ENCODE measurements at regions not wholly inside any gene's neighbourhood (a gene's known extent, or its start where the extent isn't known, plus 50 kb on each side); places are given as distances from the start of the nearest gene placed in this dataset.
"Not testable (repeated sequence)": the region's sequence is repeated elsewhere in the genome, so short reads cannot be mapped to it uniquely, and the experiment has no call there.

DNA sequence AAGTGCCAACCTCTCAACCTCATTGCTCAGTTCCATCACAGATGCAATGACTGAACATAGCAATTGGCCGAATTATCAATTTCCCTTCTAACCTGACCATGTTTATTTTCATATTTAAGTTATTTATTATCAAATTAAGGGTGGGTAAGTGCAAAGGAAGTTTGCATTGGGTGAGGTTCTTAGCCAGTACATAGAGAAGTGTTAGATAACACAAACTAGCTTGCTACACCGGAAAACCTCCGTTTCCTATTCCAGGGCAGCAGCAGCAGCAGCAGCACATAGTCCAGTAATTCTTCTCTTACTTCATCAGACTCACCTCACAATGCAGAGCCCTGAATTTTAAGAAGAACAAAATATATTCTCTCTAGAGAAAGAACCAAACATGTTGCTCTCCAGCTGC is 200.5 kb upstream of the OR4E1 start:
- no peak for DNase-seq

DNA sequence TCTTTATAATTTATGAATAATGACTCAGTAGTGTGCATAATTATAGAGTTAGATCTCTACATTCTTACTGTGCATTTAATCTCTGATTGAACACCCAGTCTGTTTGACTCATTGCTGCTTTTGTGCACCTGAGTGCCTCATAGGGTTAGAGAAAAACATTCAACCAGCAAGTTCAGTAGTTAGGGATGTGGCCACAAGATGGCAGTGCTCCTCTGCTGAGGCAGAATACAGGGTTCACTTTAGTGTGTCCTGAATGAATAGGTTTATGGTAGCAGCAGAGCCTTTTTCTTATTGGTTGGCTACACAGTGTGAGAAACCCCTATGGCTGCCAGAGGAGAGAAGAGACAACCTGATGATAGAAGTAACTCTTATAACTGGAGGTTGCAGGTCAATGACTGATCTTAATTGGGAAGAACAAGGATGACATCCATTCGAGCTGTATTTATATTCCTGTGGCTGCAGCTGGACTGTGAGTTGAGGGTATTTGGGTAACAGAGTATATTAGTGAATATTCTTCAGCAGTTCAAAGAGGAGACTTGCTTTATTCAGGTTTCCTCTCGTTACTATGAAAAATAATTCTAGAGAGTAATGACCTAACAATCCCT is 194.9 kb upstream of the OR4E1 start:
- DNase-seq: no peak

DNA sequence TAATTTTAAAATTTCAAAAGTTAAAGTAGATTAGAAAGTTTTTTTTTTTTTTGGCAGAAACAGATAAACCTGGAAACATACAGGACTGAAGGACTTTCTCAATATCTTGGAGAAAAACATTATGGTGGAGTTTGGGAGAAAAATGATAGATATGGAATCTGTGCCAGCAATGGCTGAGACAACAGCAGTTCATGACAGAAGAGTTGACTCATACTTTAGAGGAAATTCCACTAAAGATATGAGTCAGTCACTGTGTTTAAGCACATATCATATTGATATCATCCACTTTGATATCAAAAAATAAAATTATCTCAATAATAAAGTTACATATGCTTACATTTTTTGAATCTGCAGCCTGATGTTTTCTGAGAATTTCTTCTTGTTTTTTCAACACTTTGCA is 193.9 kb upstream of the OR4E1 start:
- DNase-seq: no peak

DNA sequence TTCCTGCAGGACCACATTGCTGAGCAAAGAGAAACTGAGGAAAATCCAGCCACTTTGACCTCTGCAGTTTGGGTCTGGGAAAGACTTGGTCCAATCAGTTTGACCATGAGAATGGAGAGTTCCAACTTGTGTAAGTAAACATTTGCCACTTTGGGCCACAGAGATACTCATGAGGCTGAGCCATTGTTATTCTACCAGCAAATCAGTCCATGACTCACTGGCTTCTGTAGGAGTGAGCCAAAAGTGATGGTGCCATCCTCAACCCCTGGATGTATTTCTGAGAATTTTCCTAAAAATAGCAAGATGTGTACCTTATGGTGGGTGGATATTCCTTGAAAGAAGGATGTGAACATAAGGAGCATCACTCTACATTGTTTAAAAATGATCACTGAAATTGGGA is 192.9 kb upstream of the OR4E1 start:
- DNase-seq: no peak

DNA sequence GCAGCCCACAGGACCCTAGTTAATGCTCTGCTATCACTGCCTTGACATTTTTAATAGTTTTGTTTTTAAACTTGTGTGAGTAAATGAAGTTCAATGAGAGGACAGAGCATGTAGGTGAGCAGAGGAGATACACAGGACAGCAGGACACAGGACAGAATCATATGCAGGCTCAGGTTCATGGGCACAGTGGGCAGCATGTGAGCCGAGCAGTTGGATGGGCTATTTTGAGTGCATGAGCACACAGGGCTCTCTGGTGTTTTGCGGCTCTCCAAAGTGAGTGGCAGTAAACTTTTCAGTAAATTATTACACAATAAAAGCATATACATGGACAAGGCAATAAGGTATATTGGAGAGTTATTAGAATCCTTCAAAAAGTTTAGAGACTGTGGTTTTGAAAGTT is 189.7 kb upstream of the OR4E1 start:
- DNase-seq: no peak

DNA sequence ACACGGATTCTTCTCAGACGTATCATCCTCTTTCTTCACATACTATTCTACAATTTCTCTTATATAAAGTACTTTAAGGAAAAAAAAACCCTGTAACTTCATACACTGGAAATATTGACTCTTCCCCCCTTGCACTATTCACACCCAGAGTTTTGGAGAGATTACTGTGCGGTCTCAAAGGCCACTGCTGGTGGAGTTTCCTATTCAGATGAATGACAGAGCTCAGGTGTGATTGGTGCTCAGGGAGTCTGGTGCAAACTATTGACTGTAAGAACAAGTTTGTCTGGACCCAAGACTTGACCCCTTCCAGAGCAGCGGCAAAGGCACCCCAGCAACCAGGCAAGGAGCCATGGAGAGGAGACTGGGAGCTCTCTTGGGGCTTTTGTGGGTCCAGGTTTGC is 187.5 kb upstream of the OR4E1 start:
- no peak for DNase-seq

DNA sequence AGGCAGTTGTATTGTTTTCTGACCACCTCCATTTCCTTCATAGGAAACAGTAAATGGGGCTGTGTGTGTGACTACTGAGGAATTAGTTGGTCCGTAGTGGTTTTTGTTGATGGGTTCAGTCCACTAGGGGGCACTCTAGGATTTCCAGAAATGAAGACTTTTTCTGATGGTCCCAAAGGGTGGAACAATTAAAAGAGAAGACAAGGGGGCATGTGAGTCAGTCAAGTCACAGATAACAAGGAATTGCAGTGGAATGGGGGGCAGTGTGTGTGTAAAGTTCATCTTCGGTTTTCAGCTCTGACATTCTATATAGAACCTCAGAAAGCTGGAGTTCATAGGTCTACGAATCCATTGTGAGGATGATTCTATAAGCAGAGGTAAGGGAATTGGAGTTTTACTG is 186.6 kb upstream of the OR4E1 start:
- DNase-seq: no peak

DNA sequence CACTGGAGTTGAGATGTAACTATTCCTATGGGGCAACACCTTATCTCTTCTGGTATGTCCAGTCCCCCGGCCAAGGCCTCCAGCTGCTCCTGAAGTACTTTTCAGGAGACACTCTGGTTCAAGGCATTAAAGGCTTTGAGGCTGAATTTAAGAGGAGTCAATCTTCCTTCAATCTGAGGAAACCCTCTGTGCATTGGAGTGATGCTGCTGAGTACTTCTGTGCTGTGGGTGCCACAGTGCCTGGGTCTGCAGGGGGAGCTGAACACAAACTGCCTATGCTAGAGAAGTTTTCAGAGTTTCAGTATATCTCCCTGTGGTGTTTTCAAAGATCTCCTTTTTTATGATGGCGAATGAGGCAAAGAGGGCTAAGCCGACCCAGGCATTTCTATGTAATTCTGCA is 179.2 kb upstream of the OR4E1 start:
- DNase-seq: no peak

DNA sequence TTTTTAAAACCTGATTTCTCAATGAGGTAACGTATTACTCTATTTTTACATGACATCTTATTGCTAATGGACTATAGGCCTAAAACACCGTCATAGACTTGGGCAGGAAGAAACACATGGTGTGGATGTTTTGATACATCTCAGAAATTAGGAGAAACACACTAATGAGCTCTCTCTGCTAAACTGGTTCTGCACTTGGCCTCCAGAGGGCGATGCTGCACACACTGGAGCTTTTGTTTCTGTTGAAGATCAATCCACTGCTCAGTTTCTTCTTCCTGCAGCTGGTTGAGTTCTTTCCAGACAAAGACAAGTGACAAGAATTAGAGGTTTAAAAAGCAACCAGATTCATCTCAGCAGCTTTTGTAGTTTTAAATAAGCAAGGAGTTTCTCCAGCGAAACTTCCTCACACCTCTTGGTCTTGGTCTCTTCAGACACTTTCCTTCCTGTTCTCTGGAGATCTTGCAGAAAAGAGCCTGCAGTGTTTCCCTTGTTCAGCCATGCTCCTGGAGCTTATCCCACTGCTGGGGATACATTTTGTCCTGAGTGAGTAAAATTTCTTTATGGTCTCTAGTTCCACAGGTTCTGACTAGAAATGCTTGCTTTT is 178.5 kb upstream of the OR4E1 start:
- DNase-seq: no peak

DNA sequence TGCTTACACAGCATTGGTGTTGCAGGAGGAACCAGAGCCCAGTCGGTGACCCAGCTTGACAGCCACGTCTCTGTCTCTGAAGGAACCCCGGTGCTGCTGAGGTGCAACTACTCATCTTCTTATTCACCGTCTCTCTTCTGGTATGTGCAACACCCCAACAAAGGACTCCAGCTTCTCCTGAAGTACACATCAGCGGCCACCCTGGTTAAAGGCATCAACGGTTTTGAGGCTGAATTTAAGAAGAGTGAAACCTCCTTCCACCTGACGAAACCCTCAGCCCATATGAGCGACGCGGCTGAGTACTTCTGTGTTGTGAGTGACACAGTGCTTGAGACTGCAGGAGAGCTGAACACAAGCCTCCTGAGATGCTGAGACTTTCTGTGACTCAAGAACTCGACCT is 173.3 kb upstream of the OR4E1 start:
- not testable (repeated sequence) for DNase-seq

DNA sequence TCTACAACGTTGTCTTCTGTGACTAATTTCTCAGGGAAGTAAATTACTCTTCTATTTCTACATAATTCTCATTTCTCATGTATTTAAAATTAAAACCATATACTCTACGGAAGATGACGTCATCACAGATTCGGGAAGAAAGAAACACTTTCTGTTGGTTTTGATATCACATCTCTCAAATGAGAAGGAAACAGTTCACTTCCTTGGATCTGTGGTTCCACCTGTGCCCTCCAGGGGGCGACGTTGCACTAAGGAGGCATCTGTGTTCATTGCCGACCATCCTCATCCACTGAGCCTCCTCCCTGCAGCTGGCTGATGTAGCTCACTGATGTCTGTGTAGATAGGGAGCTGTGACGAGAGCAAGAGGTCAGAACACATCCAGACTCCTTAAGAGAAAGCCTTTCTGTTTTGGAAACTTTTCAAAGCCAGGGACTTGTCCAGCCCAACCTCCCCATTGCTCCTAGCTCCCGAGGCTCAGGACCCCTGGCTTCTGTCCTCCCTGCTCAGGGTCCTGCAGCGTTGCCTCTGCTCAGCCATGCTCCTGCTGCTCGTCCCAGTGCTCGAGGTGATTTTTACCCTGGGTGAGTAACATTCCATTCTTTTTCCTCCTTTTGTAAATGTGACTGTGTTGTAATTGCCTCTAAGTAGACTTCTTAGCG is 172.7 kb upstream of the OR4E1 start:
- DNase-seq: no peak

DNA sequence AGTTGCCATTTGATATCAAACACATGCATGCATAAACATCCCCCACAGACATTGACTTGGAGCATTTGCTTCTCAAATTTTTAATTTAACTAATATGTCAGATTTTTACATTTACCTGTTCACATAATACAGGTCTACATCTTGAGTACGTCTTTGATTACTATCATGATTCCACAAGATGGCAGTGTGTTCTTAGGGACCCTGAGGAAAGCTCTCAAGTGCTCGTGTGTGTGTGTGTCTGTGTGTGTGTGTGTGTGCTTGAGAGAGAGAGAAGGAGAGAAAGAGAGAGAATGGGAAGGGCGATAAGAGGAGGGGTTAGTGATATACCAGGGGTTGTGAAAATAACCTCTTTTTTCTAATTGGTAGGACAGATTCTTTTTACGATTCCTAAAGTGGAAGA is 167.1 kb upstream of the OR4E1 start:
- no peak for DNase-seq

DNA sequence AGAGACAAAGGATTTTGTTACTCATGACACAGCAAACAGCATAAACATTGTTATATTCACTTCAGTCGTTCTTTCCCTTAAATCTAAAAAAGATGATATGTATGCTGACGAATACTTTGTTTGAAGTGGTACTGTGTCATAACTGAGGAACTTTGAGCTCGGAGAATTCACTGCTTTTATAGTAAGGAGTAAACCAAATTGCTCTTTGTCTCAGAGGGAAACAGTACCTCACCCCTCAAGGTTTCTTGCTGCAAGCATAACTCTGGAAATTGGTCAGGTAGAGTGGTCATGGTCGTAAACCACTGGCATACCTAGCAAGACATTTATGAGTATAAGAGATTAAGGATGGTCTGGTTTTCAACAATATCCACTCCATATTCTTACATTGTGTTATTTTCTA is 160.2 kb upstream of the OR4E1 start:
- no peak for DNase-seq

DNA sequence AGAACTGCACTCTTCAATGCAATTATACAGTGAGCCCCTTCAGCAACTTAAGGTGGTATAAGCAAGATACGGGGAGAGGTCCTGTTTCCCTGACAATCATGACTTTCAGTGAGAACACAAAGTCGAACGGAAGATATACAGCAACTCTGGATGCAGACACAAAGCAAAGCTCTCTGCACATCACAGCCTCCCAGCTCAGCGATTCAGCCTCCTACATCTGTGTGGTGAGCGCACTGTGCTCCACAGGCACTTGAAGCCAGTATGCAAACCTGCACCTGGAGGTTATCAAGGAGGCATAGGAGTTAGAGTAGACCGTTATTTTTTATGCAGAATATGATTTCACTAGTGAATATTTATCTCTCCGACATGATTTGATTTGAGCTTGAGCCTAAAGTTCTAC is 152.2 kb upstream of the OR4E1 start:
- DNase-seq: no peak

DNA sequence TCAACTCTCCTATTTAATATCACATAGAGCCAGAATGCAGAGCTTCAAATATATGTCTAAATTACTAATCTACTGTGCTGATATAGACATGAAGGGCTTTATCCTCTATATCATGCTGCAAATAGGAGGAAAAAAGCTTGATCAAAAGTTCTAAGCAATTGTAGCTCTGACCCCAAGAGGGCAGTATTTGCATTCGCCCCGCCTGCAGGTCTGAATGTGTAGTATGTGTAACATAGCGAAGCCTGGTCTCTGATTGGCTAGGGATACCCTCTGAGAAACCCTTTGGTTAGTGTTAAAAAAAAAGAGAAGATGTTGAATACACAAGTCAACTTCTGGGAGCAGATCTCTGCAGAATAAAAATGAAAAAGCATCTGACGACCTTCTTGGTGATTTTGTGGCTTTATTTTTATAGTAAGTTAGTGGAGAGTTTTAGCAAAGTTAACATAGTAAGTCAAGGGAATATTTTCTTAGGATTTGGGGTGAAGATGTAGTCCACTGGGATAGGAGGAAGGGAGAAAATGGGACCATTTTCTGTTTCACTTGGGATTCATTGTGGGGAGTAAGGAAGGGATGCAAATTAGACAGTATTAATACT is 151.6 kb upstream of the OR4E1 start:
- DNase-seq: no peak

DNA sequence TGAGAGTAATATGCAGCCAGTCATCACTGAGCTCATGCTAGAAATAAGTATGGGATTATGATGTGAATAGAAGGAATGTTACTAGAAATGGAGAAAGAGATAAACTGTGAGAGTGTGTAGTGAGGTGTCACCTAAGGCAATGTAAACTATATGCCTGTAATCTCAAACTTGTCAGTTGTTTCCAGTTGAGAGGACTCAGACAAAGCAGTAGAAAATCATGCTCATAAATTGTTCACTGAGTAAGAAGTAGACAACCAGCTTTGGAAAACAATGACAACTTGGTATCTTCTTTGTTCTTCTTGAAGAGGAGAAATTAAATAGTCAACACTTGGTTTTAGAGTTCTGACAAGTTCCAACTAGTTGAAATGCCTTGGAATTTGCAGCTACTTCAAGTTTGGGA is 148.5 kb upstream of the OR4E1 start:
- no peak for DNase-seq

DNA sequence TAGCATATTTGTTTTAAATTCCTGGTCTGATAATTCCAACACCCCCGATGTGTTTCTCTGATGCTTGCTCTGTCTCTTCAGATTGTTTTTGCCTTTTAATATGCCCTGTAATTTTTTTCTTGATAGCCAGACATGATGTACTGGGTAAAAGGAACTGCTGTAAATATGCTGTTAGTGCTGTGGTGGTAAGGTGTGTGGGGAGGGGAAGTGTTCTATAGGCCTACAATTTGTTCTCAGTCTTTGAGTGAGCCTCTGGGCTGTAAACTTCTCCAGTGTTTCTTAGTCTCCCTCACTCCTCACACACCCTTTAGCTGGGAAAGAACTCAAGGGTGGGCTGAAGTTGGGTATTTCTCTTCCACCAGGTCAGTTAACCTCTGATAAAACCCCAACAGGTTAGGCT is 147.0 kb upstream of the OR4E1 start:
- DNase-seq: no peak

DNA sequence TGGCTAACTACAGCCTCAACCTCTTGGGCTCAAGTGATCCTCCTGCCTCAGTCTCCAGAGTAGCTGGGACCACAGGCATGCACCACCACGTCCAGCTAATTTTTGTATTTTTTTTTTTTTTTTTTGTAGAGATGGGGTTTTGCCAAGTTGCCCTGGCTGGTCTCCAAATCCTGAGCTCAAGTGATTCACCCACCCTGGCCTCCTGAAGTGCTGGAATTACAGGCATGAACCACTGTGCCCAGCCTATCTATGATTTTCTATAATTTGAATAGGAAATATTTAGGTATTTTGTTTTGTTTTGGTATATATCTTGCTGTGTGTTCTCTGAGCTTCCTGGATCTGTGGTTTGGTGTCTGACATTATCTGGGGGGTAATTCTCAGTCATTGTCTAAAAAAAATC is 146.3 kb upstream of the OR4E1 start:
- DNase-seq: not testable (repeated sequence)

DNA sequence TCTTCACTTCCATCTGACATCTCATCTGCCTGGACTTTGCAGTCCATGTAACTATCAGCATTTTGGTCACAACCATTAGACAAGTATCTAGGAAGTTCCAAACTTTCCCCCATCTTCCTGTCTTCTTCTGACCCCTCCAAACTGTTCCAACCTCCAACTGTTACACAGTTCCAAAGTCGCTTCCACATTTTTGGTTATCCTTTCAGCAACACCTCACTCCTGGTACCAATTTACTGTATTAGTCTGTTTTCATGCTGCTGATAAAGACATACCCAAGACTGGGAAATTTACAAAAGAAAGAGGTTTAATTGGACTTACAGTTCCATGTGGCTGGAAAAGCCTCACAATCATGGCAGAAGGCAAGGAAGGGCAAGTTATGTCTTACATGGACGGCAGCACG is 143.4 kb upstream of the OR4E1 start:
- DNase-seq: not testable (repeated sequence)

DNA sequence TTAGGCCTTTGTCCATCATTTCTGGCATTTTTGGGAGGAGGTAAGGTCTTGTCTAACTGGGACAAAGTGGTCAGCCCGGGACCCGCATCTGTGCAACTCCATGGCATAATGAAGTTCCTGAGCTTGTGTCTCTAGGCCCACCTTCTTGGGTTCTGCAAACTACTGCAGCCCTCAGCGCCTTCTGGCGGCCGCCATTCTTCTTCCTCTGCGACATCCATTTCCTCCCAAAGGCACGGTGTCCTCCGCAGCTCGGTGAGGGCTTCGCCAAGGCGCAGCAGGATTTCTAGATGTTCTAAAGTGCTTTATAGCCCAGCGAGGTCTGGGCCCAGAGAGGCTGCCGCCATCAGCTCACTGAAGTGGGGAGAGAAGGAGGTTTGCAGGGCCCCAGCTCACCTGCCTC is 134.4 kb upstream of the OR4E1 start:
- DNase-seq: no peak

DNA sequence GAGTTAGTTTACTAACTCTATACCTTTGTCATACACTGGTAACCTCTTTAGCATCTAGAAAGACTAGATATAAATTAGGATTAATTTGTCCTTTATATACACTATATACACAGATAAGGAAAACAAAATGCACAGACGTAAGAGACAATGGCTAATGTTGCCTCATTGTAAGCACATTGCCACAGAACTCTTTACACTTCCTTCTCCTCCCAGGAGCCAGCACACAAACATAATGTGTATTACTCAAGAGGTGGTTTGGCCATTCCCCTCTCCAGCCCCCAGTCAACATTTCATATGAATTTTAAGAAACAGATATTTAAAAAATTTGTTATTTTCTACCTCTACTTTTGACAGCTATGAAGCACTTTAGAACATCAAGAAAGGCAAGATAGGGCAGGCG is 131.4 kb upstream of the OR4E1 start:
- DNase-seq: no peak

DNA sequence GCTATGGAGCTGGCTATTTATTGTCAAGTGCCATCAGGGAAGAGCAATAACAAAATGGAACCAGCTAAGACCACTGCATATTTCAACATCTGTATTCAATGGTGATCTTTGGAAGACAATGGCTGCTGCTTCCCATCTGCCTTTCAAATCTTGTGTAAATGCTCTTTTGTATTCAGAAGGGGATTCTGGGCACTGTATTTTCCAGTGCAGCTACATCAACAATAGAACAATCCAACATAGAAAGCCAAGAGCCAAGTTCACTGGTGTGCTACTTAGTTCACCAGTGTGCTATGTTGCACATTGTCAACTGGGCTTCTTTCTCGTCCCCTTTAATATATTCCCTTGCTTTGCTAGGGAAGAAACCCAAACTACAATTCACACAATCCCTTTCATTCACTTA is 128.8 kb upstream of the OR4E1 start:
- DNase-seq: no peak

DNA sequence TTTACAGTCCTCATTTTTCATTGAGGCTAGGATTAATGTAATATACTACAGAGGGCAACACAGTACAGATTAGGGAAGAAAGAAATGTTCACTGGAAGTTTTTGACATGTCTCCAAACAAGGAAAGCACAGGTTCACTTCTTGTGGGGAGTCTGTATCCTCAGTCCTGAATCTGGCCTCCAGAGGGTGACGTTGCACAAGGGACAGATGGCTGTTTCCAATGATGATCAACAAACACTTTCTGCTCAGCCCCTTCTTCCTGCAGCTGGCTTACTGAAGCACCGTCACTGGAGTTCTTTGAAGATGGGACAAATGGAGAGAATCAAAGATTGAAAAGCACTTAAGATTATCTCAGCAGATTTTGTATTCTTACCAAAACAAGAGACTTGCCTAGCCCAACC is 123.3 kb upstream of the OR4E1 start:
- DNase-seq: no peak

DNA sequence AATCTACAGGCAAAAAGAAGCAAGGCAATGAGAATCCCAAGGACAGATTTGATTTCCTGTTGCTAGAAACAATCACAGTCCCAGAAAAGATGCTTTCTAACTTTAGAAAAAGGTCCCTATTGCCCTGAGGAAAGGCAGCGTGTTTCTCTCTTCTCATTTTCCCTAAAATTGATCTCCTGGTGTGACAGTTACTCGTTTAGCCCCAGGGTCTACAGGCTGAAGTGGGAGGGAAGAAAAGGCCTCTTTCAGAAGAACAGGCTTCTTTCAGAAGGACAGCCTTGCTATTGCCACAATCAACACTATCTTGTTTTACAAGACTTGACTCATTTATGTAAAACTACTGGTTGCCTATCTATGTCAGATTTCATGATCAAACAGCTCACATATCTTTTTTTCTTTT is 121.8 kb upstream of the OR4E1 start:
- no peak for DNase-seq

DNA sequence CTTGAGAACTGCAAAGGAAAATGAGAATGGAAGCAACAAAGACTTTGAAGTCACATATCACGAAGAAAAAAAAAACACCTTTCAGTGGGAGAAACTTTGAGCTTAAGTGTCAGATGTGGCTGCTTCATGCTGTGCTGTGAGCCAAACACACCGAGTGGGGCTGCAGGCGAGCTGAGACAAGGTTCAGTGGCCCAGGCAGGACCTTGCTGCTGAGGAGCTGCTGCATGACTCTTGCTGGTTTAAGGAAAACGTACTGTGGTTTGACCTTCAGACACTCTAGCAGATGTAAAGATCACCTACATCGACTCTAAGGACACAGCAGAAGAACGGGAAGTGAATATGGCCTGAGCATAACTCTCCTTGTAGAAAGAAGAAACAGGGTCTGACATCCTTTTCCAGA is 118.1 kb upstream of the OR4E1 start:
- DNase-seq: no peak

All from DMS79 (cell line).